ENCODE measurements at regions not wholly inside any gene's neighbourhood (a gene's known extent, or its start where the extent isn't known, plus 50 kb on each side); places are given as distances from the start of the nearest gene placed in this dataset.

- H3K27me3 ChIP-seq (replicated peaks in 1 of 2; ENCODE audit: control insufficient read depth in 2 of 2, insufficient read depth in 2 of 2, low read length in 1 of 2), result peaks cover 0 to 1% of the 10 kb centered on the region in 2 experiments; a peak in 3 of 4 replicates
- ChIA-PET CTCF (no interaction called here), SMC1A (ENCODE audit: uncharacterized antibody, unreplicated experiment) (no interaction called here), POLR2A (no interaction called here), RAD21 (ENCODE audit: unreplicated experiment) (no interaction called here)
- no TSS peak for BruUV-seq (replicated peaks)
- H3K36me3 ChIP-seq (ENCODE audit: control insufficient read depth in 2 of 2, insufficient read depth in 2 of 2, low read length in 1 of 2), result no peaks in the 10 kb centered on the region
- H3K9ac ChIP-seq (ENCODE audit: control insufficient read depth, insufficient read depth, low read length), result no peak overlapping the region
- no peaks in the 10 kb centered on the region for H3K9me3 ChIP-seq (replicated peaks; ENCODE audit: control insufficient read depth, insufficient read depth, low read length)
- no peak for TF ChIP-seq TCF7 (IDR thresholded peaks at IDR 0.05; ENCODE audit: borderline replicate concordance)
- no peak for TF ChIP-seq E2F4 (IDR thresholded peaks at IDR 0.05; ENCODE audit: low read depth, low read length)
- no peak for TF ChIP-seq STAT1 (conservative IDR thresholded peaks at IDR 0.05)
- TF ChIP-seq ZNF24 (IDR thresholded peaks at IDR 0.05), result no peak
- TF ChIP-seq HDAC2 (IDR thresholded peaks at IDR 0.05), result no peak
- no peak for TF ChIP-seq REST (IDR thresholded peaks at IDR 0.05; ENCODE audit: low read depth, low read length)
- TF ChIP-seq NR2C2 (IDR thresholded peaks at IDR 0.05; ENCODE audit: borderline replicate concordance, control insufficient read depth, insufficient read length, low read depth), result no peak
- TF ChIP-seq PRDM15 (CRISPR knock-in tag; IDR thresholded peaks at IDR 0.05), result no peak
- TF ChIP-seq TARDBP (IDR thresholded peaks at IDR 0.05; ENCODE audit: borderline replicate concordance), result no peak
- TF ChIP-seq BCL3 (IDR thresholded peaks at IDR 0.05; ENCODE audit: borderline replicate concordance, insufficient read depth, low read depth, low read length, poor library complexity, severe bottlenecking), result no peak
- no peak for TF ChIP-seq MXI1 (IDR thresholded peaks at IDR 0.05; ENCODE audit: low read depth, low read length)
- no peak for TF ChIP-seq NFYB (IDR thresholded peaks at IDR 0.05; ENCODE audit: insufficient read depth, low read depth, low read length)
- no peak for TF ChIP-seq SIN3A (IDR thresholded peaks at IDR 0.05; ENCODE audit: low read depth, low read length)
- TF ChIP-seq NR2F1 (conservative IDR thresholded peaks at IDR 0.05), result no peak
- no peak for TF ChIP-seq SUPT20H (IDR thresholded peaks at IDR 0.05; ENCODE audit: borderline replicate concordance, control insufficient read depth, low read depth, low read length)
- TF ChIP-seq POLR2AphosphoS2 (IDR thresholded peaks at IDR 0.05; ENCODE audit: low read depth, low read length), result no peak
- no peak for FAIRE-seq
- no peak overlapping the region for H3K27ac ChIP-seq (ENCODE audit: control insufficient read depth, insufficient read depth)
- H3K4me2 ChIP-seq (ENCODE audit: control insufficient read depth, insufficient read depth), result no peak overlapping the region
- no peak for DNase-seq (ENCODE audit: low read depth, low spot score)
- intact Hi-C loops (cut with micrococcal nuclease; ENCODE audit: unreplicated experiment) (no loop called here), in situ Hi-C loops (cut with MboI) (no loop called here)
- H3K4me3 ChIP-seq, result no peak overlapping the region
- no peak for ATAC-seq
- no peaks in the 10 kb centered on the region for H4K20me1 ChIP-seq (ENCODE audit: control insufficient read depth, insufficient read depth)
- H2AFZ ChIP-seq (ENCODE audit: control insufficient read depth, low read depth, low read length), result no peak overlapping the region
- H3K4me1 ChIP-seq (ENCODE audit: control insufficient read depth, insufficient read depth, low read length), result no peaks in the 10 kb centered on the region
- WGBS (ENCODE audit: insufficient coverage, insufficient replicate concordance, low lambda C conversion rate, missing lambda C conversion rate), result 5% methylated on average over 3 of the region's 3 CpGs
- H3K79me2 ChIP-seq (ENCODE audit: control insufficient read depth, insufficient read depth, low read length), result no peaks in the 10 kb centered on the region
Measured at GRCh38 chr1:30323352-30323751, 400.0 kb downstream of the MATN1 start.
